Glutamatergic neuron (in vitro differentiated cells): ENCODE measurements at regions not wholly inside any gene's neighbourhood (a gene's known extent, or its start where the extent isn't known, plus 50 kb on each side); places are given as distances from the start of the nearest gene placed in this dataset.

Experiments used
- DNase-seq: peaks from one replicate; pipeline ENCODE4 v3.0.0; 2022
- H3K27ac Mint-ChIP-seq: one replicate; pipeline ENCODE4 v1.8.0; 2020; ENCODE audit warnings: mild to moderate bottlenecking, mixed read lengths, inconsistent platforms; ENCODE audit not compliant: unreplicated experiment
- H3K27me3 Mint-ChIP-seq: one replicate; pipeline ENCODE4 v1.8.0; 2020; ENCODE audit warnings: mild to moderate bottlenecking, moderate library complexity, mixed read lengths, inconsistent platforms; ENCODE audit not compliant: unreplicated experiment
- H3K36me3 Mint-ChIP-seq: one replicate; pipeline ENCODE4 v1.8.0; 2020; ENCODE audit warnings: mild to moderate bottlenecking, mixed read lengths, inconsistent platforms; ENCODE audit not compliant: unreplicated experiment
- H3K4me1 Mint-ChIP-seq: one replicate; pipeline ENCODE4 v1.8.0; 2020; ENCODE audit warnings: mild to moderate bottlenecking, low read depth, mixed read lengths, inconsistent platforms; ENCODE audit not compliant: unreplicated experiment
- H3K4me3 Mint-ChIP-seq: one replicate; pipeline ENCODE4 v1.8.0; 2020; ENCODE audit warnings: mild to moderate bottlenecking, mixed read lengths, inconsistent platforms; ENCODE audit not compliant: unreplicated experiment
- H3K9me3 Mint-ChIP-seq: one replicate; pipeline ENCODE4 v1.8.0; 2020; ENCODE audit warnings: mild to moderate bottlenecking, moderate library complexity, mixed read lengths, inconsistent platforms; ENCODE audit not compliant: unreplicated experiment
- CTCF ChIP-seq: fragments of 200-600 bp; sonication (generic); IDR thresholded peaks from one replicate; pipeline ENCODE4 v1.5.0; 2021; ENCODE audit not compliant: partially characterized antibody, unreplicated experiment

GRCh38 chr6:85797993-85798392 is 155.3 kb upstream of the SYNCRIP start:
- Mint-ChIP-seq H3K27me3 (no peaks in the 10 kb centered on the region), H3K9me3 (no peaks in the 10 kb centered on the region), H3K27ac (no peak overlapping the region), H3K4me3 (no peak overlapping the region), H3K4me1 (peaks cover 13% of the 10 kb centered on the region), H3K36me3 (no peaks in the 10 kb centered on the region)
- no peak for TF ChIP-seq CTCF
- no peak for DNase-seq

GRCh38 chr6:85795945-85796344 is 153.3 kb upstream of the SYNCRIP start:
- no peak for DNase-seq
- Mint-ChIP-seq H3K36me3 (peaks cover 4% of the 10 kb centered on the region), H3K4me1 (peaks cover 13% of the 10 kb centered on the region), H3K9me3 (peaks cover 4% of the 10 kb centered on the region), H3K4me3 (no peak overlapping the region), H3K27me3 (peaks cover 2% of the 10 kb centered on the region), H3K27ac (no peak overlapping the region)
- TF ChIP-seq CTCF = no peak

GRCh38 chr6:85792254-85792653 is 149.6 kb upstream of the SYNCRIP start:
- no peak for TF ChIP-seq CTCF
- H3K36me3 Mint-ChIP-seq = peaks cover 17% of the 10 kb centered on the region
- H3K4me3 Mint-ChIP-seq = no peak overlapping the region

GRCh38 chr6:85775883-85776282 is 133.2 kb upstream of the SYNCRIP start:
- peaks cover 2% of the 10 kb centered on the region for H3K27me3 Mint-ChIP-seq
- peaks cover 14% of the 10 kb centered on the region for H3K36me3 Mint-ChIP-seq
- H3K27ac Mint-ChIP-seq = no peak overlapping the region
- TF ChIP-seq CTCF = no peak
- H3K4me3 Mint-ChIP-seq = no peak overlapping the region
- no peak for DNase-seq
- H3K4me1 Mint-ChIP-seq = no peaks in the 10 kb centered on the region
- peaks cover 6% of the 10 kb centered on the region for H3K9me3 Mint-ChIP-seq

More at GRCh38 chr6:85792254-85792653, 149.6 kb upstream of the SYNCRIP start:
- no peak for DNase-seq
- Mint-ChIP-seq H3K27ac (no peak overlapping the region), H3K4me1 (peaks cover 10% of the 10 kb centered on the region), H3K9me3 (peaks cover 4% of the 10 kb centered on the region), H3K27me3 (peaks cover 2% of the 10 kb centered on the region)

GRCh38 chr6:85772641-85773040 is 130.0 kb upstream of the SYNCRIP start:
- DNase-seq = no peak
- TF ChIP-seq CTCF = no peak
- Mint-ChIP-seq H3K9me3 (peaks cover 4% of the 10 kb centered on the region), H3K27ac (no peak overlapping the region), H3K4me3 (no peak overlapping the region), H3K4me1 (no peaks in the 10 kb centered on the region), H3K36me3 (peaks cover 5% of the 10 kb centered on the region), H3K27me3 (peaks cover 4% of the 10 kb centered on the region)
